ENCODE measurements at regions not wholly inside any gene's neighbourhood (a gene's known extent, or its start where the extent isn't known, plus 50 kb on each side); places are given as distances from the start of the nearest gene placed in this dataset.
A peak's percentile ranks its signal among the peaks of the same experiment; 100 is the strongest.

GRCh38 chrX:10048076-10048475 is 80.9 kb downstream of the CLDN34 start:
- DNase-seq: no peak

DNA sequence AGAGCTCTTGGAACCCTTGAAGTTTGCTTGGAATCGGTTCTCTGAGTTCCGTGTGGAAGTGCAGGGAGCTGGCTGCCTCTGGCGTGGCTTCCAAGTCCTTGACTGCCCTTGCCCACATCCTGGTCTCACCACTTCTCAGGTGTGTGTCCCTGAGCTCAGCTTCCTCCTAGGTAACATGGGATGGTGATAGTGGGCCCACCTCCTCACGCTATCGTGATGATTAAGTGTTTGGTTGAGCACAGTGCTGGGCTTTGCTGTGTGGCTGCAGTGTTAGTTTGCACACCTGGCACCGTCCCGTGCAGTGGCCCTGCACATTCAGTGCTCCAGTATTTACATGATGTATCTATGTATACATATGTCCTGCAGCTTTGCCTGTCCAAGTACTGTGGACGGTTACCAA is 81.5 kb downstream of the CLDN34 start:
- no peak for DNase-seq

DNA sequence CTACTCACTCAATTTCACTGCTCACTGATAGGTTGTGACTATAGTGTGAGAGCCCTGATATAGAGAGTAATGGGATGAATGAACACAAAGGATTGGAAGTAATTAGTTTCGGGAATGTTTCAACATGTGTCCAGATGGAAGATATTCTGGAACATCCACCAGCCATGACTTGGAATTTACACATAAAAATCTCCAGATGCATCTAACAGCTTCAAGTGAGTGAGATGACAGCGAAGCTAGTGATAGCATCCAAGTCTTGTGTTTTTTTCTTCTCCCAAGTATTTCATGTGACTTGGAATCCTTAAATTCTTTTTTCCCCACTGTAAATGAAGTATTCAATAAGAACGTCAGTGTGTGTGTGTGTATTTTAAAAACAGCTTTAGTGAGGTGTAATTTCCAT is 82.1 kb downstream of the CLDN34 start:
- DNase-seq: no peak

DNA sequence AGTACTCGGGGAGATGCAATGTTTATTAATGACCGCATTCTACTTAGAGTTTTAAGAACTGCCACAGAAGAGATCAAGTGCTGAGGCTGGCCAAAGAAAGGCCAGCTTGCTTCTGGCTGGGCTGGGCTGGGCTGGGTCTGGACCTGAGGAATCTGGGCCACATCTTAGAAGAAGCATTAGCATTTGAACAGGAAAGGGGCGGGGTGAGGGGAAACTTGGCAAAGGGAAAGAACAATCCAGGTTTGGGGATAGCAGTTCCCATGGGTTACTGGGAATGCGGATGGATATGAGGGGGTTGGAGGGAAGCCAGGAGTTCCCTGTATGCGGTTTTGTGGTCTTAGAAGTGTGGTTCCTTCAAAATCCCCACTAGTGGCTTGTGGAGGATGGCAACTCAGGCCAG is 83.3 kb downstream of the CLDN34 start:
- no peak for DNase-seq

DNA sequence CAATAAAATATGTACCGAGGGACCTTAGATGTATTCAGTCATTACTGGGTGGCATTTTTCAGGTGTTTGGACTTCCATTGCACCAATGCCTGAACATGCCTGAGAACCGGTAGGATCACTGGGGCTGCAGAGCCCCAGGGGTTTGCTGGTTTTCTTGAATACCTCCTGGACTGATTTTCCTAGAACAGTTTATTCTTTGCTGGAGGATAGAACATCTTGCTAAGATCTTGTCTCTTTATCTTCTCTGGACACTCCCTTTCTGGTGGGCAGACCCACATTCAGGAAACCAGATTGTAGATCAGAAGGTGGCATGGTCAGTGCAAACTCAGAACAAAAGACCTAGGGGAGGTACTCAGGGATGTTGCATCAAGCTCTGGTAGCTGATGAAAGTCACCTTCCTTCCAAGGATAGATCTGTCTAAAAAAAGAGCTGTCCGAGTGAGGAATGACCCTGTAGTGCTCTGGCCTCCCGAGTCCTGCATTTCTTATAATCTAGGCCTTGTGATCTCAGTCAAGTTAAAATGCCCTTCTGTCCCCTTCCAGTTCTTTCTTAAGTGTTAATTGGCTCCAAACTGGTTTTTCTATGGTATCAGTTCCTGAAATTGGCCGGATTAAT is 84.8 kb downstream of the CLDN34 start:
- no peak for DNase-seq

- DNase-seq: peak; percentile 24
These were observed 85.9 kb downstream of the CLDN34 start for GRCh38 chrX:10052906-10053625.

DNA sequence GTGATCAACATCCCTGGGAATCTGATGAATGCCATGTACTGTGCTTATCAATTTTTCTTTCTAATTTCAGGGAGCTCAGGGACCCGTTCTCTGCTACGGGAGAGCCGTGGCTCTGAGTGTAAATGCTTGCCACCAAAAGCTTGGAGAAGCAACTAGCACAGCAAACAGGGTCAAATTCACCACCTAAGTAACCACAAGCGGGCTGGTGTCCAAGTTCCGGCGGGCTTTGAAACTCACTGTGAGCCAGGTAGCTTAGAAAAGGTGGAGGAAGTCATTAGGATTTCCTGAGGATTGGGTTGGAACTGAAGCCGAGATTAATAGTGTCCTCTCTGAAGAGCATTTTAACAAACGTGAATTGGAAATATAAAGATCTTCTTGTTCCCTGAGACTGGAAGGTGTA is 87.2 kb downstream of the CLDN34 start:
- no peak for DNase-seq

DNA sequence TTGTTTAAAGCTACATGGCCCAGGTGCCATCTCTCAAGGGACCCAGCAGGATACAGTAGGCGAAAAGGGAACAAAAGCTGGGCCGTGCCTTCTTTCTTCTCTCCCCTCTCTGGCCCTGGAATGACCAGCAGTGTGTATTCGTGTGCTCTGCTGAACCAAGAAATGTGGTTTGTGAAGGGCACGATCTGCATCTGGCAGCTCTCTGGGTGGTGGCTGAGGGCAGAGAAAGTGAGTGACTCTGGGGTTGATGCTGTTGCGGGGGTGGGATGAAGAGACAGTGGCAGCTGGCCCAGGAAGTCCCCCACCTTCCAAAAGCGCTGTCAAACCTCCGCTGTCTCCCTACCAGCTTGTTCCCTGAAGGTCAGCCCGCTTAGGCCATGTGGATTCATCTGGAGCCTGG is 88.3 kb downstream of the CLDN34 start:
- no peak for DNase-seq

GRCh38 chrX:10062352-10062751 is 94.4 kb upstream of the CLCN4 start:
- DNase-seq: no peak

GRCh38 chrX:10062980-10063379 is 93.8 kb upstream of the CLCN4 start:
- no peak for DNase-seq

DNA sequence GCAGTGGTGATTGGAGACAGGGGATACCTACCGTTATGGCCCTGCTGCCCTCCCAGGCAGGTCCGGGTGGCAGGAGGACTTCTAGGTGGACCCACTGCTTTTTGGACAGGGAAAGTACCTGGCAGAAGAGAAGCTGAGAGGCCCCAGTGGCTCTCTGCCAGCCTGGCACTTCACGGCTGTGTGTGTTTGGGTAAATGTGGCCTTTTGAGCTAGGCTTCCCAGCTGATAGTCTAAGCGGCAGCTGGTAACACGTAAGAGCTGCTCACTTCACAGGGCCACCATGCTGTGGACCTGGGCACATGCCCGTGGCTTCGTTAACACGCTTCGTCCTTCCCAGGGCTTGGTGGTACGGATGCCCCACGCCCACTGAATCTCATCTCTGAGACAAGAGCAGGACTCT is 92.0 kb upstream of the CLCN4 start:
- DNase-seq: no peak

DNA sequence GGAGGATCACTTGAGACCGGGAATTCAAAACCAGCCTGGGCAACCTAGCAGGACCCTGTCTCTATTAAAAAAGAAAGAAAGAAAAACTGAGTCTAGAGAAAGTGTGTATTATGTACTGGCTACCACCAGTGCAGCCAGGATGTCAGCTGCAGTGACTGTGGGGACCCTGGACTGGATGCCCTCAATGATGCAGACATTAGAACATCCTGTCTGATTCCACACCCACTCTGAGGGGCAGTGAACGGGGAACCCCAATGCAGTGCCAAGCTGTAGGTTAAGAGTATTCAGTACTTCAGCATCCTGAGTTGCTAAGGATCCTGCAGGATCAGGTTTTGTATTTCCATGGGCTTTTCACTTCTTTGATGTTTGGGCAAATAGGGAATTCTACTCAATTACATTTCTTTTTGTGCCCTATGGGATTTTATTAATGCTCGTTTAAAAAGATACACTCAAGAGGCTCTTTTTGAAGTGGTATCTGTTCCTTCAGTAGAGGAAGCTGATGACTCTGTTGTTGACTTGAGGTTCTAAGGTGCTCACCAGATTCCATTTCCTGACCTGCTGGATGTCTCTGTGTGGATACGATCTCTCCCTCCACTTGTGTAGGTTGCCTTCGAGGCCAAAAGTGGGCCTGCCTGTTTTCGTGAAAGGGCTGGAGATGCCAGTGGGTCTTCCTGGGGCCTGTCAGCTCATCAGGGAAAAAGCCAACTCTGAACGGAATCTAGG is 85.9 kb upstream of the CLCN4 start:
- no peak for DNase-seq

DNA sequence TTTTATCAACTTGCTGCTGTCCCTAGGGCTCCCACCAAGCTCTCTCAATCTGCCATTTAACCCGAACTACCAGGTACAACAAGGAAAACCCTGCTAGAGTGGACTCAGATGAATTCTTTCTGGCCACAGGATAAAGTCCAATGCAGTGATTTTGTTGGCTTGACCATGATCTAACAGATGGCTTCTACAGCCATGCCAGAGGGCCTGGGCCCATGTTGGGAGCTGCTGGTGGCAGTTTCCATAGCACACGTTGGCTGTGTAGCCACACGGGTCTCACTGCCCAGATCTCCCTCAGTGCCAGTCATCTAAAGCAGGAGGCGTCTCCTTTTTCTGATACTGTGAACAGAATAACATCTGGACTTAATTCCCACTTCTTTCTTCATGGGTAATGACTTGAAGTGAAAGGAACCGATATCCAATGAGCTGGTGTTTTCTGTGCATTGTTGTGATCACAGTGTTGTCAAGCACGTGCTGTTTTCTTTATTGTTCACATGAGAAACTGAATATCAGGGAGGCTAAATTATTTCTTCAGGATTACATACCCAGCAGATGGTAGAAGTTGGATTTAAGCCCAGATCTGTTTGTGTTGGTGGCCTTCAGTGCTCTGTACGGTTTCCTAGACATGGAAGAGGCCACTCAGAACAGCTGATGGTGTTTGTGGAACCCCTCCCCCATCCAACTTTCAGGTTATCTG is 85.2 kb upstream of the CLCN4 start:
- no peak for DNase-seq

GRCh38 chrX:10072786-10073568 is 83.8 kb upstream of the CLCN4 start:
- no peak for DNase-seq

GRCh38 chrX:10073671-10074070 is 83.1 kb upstream of the CLCN4 start:
- DNase-seq: no peak

DNA sequence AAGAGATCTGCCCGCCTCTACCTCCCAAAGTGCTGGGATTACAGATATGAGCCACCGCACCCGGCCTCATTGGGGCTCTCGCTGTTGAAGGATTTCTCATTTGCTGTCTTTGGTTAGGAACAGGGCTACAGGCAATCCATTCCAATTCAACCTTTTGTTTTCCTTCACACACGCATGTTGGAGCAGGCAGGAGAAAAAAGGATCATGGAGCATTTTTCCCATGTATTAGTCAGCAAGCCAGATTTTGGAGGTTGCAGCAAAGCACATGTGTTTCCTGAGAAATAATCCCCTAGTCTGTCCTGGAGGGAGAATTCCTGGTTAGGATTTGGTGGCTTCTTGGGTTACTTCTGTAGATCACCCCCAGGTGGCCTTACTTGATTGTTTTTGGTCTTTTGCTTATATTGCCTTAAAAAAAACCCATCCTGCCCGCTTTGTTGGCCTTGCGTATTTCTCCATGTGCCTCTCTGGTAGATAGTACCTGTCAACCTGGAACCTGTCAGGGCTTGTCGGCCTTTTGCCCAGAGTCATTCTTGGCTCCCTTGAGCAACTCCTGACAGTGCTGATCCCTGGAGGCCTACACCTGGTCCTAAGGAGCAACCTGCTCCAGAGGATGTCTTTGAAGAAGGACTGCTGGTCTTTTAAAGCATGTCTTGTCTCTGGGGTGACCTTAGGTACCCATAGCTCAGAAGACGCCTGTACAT is 82.4 kb upstream of the CLCN4 start:
- DNase-seq: no peak

GRCh38 chrX:10076765-10077164 is 80.0 kb upstream of the CLCN4 start:
- DNase-seq: no peak

DNA sequence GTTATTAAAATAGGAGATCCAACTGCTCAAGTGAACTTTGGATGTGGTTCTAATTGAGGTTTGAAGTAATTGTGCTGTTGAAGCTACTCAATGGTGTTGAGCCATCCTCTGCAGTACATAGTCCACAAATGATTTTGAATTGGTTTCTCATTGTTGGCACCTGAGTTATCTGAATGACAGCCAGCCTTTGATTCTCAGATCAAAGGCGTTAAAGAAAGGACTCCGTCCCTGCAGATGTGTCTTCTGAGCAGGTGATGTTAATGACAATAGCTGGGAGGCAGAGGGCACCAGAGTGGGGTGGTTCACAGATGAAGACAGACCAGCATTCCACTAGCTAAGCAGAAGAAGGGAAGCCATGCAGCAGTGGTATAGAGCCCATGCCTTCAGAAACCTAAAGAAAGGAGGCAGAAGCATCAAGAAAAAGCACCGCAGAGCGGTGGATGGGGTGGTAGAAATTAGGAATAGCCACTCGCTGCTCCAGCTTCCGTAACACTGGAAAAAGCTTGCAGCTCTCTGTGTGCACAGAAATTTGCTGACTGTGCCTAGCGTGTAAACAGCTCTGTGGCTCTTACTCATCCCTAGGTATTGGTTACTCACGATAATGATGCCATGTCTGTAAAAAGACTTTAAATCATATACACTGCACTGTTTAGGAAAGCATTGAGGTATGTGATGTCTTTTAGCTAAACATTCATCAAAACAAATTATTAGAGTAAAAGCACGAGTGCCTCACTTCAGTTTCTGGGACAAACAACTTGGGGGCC is 79.2 kb upstream of the CLCN4 start:
- no peak for DNase-seq

- DNase-seq: no peak
These were observed 78.5 kb upstream of the CLCN4 start for GRCh38 chrX:10078266-10078665.

- no peak for DNase-seq
These were observed 77.5 kb upstream of the CLCN4 start for GRCh38 chrX:10079231-10079630.

DNA sequence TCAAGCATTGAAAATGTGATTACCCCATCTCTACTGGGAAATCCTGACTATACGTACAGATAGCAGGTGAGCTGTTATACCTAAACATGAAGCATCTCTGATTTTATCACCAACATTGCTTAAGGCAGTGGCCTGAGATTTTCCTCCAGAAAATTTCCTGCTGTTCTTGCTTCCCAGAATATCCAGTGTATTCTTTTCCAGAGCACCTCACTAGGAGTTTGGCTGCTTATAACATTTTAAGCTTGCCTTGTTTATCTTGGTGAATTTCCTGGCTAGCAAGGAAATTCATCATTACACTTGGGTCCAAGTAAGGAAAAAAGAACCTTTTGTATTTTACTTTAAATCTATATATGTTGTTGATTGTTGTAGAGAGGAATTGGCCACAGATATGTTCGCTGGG is 73.0 kb upstream of the CLCN4 start:
- DNase-seq: no peak
